Progenitor cell of endocrine pancreas (in vitro differentiated cells): ENCODE measurements at regions not wholly inside any gene's neighbourhood (a gene's known extent, or its start where the extent isn't known, plus 50 kb on each side); places are given as distances from the start of the nearest gene placed in this dataset.

ENCODE experiments used
- DNase-seq: peaks from one replicate; pipeline ENCODE4 v3.0.0; 2021; ENCODE audit warnings: low spot score; ENCODE audit not compliant: unreplicated experiment
- H3K27ac Mint-ChIP-seq: 2 replicates; pipeline ENCODE4 v1.8.0; 2021; ENCODE audit warnings: mild to moderate bottlenecking, moderate library complexity, mixed read lengths
- H3K27me3 Mint-ChIP-seq: 2 replicates; pipeline ENCODE4 v1.8.0; 2021; ENCODE audit warnings: mixed read lengths
- H3K36me3 Mint-ChIP-seq: 2 replicates; pipeline ENCODE4 v1.8.0; 2022; ENCODE audit warnings: mixed read lengths; ENCODE audit not compliant: insufficient read depth
- H3K4me1 Mint-ChIP-seq: 2 replicates; pipeline ENCODE4 v1.8.0; 2021; ENCODE audit warnings: low read depth, mixed read lengths
- H3K4me3 Mint-ChIP-seq: 2 replicates; pipeline ENCODE4 v1.8.0; 2021; ENCODE audit warnings: low read depth, mild to moderate bottlenecking, moderate library complexity, mixed read lengths
- H3K9me3 Mint-ChIP-seq: 2 replicates; pipeline ENCODE4 v1.8.0; 2021; ENCODE audit warnings: low read depth, mixed read lengths
- TF ChIP-seq, protein P1 (sequence below): fragments of 200-600 bp; sonication (generic); IDR thresholded peaks from one replicate; pipeline ENCODE4 v1.5.0; 2021; ENCODE audit warnings: antibody characterized with exemption, mild to moderate bottlenecking; ENCODE audit not compliant: unreplicated experiment

DNA sequence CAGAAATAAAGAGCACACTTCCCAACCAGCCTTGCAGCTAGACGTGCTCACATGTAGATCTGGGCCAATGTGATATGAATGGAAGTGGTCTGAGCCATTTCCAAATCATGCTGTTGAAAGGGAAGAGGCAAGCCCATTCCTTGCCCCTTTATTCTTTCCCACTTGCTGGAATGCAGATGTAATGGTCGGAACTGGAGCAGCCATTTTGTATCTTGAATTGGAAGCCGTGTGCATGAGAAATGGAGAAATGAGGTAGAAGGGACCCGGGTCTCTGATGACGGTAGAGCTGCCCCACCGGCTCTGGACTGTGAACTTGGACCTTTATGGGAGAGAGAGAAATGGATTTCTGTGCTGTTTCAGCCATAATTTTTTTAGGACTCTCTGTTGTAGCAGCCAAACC is 54.8 kb upstream of the STX16 start:
- no peaks in the 10 kb centered on the region for H3K9me3 Mint-ChIP-seq
- H3K36me3 Mint-ChIP-seq, result no peaks in the 10 kb centered on the region
- TF ChIP-seq, protein P1, sequence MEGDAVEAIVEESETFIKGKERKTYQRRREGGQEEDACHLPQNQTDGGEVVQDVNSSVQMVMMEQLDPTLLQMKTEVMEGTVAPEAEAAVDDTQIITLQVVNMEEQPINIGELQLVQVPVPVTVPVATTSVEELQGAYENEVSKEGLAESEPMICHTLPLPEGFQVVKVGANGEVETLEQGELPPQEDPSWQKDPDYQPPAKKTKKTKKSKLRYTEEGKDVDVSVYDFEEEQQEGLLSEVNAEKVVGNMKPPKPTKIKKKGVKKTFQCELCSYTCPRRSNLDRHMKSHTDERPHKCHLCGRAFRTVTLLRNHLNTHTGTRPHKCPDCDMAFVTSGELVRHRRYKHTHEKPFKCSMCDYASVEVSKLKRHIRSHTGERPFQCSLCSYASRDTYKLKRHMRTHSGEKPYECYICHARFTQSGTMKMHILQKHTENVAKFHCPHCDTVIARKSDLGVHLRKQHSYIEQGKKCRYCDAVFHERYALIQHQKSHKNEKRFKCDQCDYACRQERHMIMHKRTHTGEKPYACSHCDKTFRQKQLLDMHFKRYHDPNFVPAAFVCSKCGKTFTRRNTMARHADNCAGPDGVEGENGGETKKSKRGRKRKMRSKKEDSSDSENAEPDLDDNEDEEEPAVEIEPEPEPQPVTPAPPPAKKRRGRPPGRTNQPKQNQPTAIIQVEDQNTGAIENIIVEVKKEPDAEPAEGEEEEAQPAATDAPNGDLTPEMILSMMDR, result no peak
- no peak overlapping the region for H3K4me3 Mint-ChIP-seq
- no peaks in the 10 kb centered on the region for H3K4me1 Mint-ChIP-seq
- no peak for DNase-seq
- peaks cover 26% of the 10 kb centered on the region for H3K27me3 Mint-ChIP-seq
- no peak overlapping the region for H3K27ac Mint-ChIP-seq

DNA sequence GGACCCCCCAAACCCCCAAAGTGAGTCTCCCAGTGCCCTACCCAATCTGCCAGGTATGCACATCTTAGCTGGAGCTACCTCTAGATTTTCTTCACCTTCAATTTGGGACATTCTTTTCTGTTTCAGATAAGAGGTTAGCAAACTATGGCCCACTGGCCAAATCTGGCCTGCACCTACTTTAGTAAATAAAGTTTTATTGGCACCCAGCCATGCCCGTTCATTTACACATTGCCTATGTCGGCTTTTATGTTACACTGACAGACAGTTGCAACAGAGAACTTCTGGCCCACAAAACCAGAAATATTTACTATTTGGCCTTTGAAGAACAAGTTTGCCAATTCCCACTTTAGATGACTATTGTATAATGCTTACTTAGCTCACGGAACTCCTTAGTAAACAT is 55.9 kb upstream of the STX16 start:
- Mint-ChIP-seq H3K4me1 (peaks cover 2% of the 10 kb centered on the region), H3K9me3 (no peaks in the 10 kb centered on the region), H3K4me3 (no peak overlapping the region), H3K36me3 (no peaks in the 10 kb centered on the region), H3K27ac (no peak overlapping the region), H3K27me3 (peaks cover 27% of the 10 kb centered on the region)
- TF ChIP-seq, protein P1, result no peak
- DNase-seq, result no peak

DNA sequence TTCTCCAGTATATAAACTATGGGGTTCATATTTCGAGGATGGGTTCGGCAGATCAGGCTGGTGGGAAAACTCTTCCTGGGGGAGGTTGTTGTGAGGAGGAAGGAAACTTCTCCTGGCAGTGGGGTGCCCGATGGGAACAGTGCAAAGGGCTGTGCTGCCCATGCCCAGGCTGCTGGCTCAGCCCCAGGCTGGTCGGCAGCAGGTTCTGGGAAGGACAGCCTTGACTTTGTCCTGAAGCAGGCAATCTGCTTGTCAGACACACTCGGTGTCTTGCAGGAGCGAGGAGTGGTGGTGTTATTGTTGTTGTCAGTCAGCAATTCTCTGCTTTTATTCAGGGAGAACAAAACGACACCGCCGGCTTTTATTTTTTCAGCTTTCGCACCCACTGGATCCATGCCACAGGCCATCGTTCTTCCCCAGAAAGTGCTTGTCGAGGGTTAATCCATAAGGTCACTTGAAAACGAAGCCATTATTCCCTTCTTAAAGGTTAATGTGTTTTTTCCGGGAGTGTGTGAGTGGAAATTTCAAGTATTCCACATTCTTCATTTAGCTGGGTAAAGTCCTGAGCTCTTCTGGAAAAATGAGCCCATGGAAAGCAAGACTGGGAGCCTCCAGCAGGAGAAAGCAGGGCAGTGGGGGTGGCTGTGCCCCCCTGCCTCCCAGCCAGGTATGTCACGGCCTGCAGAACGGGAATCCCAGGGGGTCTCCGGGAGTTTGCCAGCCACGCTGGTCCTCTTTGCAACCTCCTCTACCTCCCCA is 57.0 kb upstream of the STX16 start:
- Mint-ChIP-seq H3K27me3 (peaks cover 31% of the 10 kb centered on the region), H3K36me3 (no peaks in the 10 kb centered on the region), H3K4me1 (peaks cover 5% of the 10 kb centered on the region), H3K27ac (no peak overlapping the region), H3K4me3 (no peak overlapping the region), H3K9me3 (no peaks in the 10 kb centered on the region)
- TF ChIP-seq, protein P1, result no peak
- DNase-seq, result no peak

DNA sequence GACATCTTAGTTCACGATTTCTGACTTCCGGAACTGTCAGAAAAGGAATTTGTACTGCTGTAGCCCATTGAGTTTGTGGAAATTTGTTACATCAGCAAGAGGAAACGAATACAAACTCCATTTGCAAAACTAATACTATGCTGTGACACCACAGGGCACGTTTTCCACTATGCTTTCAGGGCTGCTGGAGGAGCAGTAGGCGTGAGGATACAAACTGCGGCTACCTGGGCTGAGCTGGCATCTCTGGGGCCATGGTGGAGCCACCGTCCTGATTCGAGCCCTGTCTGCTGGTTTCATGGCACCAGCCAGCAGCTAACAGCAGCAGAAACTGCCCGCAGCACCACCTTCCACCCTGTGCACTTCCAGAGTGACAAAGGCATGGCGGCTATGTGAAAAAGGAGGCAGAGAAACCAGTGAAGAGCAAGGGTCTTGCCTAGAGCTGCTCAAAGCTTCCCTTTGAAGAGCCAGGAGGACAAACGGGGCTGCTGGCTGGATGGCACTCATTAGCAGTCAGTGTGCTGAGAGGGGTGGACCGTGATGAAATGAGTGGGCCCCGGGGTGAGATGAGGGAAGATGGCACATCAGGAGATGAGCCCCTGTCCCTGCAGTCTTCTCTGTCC is 58.9 kb upstream of the STX16 start:
- H3K27ac Mint-ChIP-seq, result no peak overlapping the region
- no peaks in the 10 kb centered on the region for H3K9me3 Mint-ChIP-seq
- TF ChIP-seq, protein P1, result no peak
- H3K4me3 Mint-ChIP-seq, result no peak overlapping the region
- H3K4me1 Mint-ChIP-seq, result peaks cover 5% of the 10 kb centered on the region
- H3K27me3 Mint-ChIP-seq, result peaks cover 26% of the 10 kb centered on the region
- no peak for DNase-seq
- H3K36me3 Mint-ChIP-seq, result no peaks in the 10 kb centered on the region

DNA sequence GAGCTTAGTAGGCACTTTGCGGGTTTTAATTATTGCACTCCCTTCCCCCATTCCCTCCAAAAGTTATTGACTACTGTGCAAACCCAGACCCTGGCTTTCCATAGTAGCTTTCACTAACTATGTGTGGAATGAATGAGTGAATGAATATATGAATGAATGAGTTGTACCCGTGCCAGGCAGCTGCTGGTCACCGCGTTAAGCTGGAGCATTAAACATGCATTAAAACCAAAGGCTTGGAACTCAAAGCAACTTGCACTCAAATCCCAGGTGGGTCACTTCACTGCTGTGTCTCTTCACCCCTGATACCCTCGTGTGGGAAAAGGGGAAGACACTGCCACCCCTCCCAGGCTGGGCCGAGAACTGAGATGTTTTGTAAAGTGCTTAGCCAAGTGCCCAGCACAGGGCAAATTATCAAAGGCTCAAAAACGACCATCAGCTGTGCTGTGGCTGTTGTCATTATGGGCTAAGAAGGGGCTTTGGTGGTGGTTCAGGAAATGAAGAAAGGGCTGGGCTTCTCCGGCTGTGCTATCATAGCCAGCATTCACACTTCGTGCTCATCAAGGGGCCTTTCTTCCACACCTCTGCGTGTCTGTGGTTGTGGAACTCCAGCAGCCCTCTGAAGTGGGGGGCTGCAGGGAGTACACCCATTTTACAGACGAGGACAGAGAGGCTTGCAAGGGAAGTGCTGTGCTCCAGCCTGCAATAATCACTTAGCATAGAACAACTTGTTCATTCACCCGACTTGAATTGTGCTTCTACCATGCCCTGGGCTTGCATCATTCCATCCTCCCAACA is 60.2 kb upstream of the STX16 start:
- Mint-ChIP-seq H3K9me3 (no peaks in the 10 kb centered on the region), H3K27ac (no peak overlapping the region), H3K27me3 (peaks cover 26% of the 10 kb centered on the region), H3K36me3 (no peaks in the 10 kb centered on the region), H3K4me3 (no peak overlapping the region), H3K4me1 (peaks cover 5% of the 10 kb centered on the region)
- TF ChIP-seq, protein P1, result no peak
- no peak for DNase-seq
